ENCODE measurements at regions not wholly inside any gene's neighbourhood (a gene's known extent, or its start where the extent isn't known, plus 50 kb on each side); places are given as distances from the start of the nearest gene placed in this dataset.
"Not testable (repeated sequence)": the region's sequence is repeated elsewhere in the genome, so short reads cannot be mapped to it uniquely, and the experiment has no call there.

DNA sequence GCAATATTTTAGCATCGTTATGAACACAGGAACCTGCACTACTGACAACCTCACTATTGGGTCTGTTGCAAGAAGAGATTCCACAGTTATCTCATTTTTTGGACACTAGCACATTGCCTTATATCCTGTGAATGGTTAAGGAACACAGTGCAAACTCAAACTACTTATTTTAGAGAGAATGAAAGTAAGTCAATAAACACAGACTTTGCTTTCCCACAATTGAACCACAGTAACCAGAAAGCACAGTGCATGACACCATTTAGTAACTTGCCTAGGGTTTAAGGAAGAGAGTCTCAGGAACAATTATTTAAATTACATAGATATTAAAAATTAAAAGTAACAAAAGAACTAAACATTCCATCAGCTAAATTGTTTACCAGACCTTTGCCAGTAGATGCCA is 468.8 kb downstream of the ZWINT start:
- no peak for DNase-seq

DNA sequence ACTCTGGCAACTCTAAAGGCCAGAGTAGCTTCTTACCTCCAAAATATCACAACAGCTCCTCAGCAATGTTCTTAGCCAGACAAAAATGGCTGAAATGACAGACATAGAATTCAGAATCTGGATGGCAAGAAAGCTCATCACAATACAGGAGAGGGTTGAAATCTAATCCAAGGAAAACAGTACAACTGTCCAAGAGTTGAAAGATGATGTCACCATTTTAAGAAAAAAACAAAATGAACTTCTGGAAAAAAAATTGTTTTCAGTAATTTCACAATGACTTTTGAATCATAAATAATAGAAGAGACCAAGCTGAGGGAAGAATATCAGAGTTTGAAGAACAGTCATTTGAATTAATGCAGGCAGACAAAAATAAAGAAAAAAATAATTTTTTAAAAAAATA is 479.5 kb downstream of the ZWINT start:
- no peak for DNase-seq

DNA sequence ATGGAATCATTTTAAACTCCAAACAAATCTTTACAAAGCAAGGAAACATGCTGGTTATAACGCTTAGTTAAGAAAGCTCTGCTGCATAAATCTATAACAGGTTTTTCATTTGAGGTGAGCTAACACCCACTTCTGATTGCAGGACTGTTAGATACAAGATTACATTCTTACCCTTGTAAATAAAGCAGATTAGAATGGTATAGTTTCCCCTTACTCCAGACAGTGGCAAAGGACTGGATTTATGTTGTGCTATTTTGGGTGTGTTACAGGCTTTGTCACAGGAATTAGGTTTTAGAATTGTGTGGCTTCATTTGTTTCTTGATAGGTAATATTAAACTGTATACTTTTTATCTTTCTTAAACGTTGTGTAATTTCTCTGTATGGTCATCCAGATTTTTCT is 487.6 kb downstream of the ZWINT start:
- no peak for DNase-seq

DNA sequence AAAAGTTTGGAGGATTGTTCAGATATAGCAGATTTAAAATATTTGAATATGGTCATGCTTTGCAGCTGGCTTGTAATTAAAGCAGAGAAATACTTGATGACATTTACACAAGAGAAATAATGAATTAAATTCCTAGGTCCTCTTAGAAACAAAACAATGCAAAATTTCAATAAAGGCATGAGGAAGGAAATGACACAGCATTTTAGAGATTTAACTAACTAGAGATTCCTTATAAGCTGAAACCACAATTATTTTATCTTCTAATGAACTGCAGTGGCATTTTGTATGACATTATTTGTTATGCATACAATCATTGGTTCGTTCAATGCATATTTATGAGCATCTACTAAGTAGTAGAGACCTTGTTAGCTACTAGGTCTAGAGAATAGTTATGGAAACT is 490.9 kb downstream of the ZWINT start:
- DNase-seq, result no peak

- DNase-seq, result no peak
Observed at GRCh38 chr10:55867848-55868247, 493.2 kb downstream of the ZWINT start.

DNA sequence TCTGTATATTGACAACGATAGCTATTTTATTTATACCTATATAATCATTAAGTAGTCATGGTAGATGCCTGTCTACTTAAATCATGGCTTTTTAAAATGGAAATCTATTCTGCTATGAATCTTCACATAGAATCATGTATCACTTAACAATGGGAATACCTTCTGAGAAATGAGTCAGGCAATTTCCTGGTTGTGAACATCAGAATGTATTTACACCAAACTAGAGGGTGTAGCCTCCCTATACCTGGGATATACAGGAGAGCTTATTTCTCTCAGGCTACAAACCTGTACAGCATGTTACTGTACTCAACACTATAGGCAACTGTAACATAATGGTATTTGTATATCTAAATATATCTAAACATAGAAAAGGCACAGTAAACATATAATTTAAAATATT is 502.3 kb downstream of the ZWINT start:
- no peak for DNase-seq

GRCh38 chr10:55852900-55853299 is 508.2 kb downstream of the ZWINT start:
- DNase-seq, result no peak

DNA sequence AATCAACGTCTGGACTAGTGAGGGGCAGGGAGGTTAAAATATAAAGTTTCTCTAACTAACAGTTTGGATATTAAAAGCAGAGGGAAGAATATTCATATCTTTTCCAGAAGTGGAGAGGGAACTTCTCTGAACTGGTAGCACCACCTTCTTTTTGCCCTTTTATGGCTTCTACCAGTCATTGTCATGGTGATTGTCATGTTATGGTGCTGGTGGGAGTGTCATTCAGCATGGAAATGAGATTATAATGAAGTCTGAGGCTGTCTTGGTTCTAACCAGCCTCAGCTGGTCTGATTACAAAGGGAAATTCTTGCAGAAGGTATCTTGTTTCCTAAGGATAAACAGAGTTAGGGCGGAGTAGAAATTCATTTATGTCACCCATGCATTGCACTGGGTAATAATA is 523.8 kb downstream of the ZWINT start:
- no peak for DNase-seq

- DNase-seq, result no peak
Observed at GRCh38 chr10:55822096-55822495, 539.0 kb downstream of the ZWINT start.

DNA sequence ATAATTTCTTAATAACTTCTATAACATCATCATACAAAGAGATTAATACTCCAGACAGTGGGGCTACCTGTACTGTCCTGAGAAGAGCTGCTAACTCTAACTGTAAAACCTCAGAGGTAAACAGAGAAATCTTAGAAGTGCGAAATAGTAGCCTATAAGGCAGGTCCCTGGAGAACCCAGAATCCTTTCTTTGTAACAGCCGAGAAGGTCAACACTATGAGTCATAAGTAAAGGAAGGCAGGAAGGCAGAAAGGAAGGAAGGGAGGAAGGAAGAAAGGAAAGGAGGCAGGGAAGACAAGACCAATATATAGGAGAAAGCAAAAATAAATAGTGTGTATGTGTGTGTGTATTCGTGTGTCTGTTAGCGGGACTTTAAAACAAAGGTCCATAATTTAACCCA is 540.6 kb downstream of the ZWINT start:
- DNase-seq, result no peak

DNA sequence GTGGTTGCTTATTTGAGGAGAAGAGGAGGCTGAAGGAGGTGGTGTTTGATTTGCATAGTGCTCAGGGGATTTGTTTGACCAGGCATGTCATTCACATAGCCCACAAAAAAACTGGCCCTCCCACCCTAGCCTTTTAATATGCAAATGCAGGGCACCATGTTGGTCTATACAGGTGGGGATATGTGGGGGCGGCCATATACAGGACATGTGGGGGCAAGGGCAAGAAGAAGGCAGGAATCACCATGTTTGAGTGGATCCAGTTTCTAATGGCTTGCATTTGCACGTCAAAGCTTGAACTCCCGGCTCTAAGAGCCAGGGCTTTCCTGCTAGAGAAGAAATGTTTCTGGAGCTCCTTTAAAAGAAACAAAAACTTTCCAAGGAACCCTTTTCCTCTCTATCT is 541.0 kb downstream of the ZWINT start:
- DNase-seq, result no peak

GRCh38 chr10:55813451-55814170 is 547.4 kb downstream of the ZWINT start:
- no peak for DNase-seq

- DNase-seq, result no peak
Observed at GRCh38 chr10:55803055-55803454, 558.0 kb downstream of the ZWINT start.

DNA sequence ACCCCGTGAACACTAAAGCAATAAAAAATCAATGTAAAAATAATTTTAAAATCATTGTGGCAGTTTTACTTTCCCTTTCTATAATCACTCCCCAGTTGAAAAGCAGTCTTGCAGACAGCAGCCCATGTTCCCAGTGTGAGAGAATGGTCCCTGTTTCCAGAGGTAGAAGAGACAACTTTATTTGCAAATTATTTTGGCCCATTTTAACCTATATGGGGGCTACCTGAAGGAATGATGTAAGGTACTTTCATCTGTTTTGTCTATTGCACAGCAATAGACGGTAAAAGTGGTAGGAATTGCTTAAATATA is 559.8 kb downstream of the ZWINT start:
- DNase-seq, result no peak

GRCh38 chr10:55800602-55801352 is 560.3 kb downstream of the ZWINT start:
- no peak for DNase-seq

- DNase-seq, result no peak
Observed at GRCh38 chr10:55793024-55793423, 568.0 kb downstream of the ZWINT start.

DNA sequence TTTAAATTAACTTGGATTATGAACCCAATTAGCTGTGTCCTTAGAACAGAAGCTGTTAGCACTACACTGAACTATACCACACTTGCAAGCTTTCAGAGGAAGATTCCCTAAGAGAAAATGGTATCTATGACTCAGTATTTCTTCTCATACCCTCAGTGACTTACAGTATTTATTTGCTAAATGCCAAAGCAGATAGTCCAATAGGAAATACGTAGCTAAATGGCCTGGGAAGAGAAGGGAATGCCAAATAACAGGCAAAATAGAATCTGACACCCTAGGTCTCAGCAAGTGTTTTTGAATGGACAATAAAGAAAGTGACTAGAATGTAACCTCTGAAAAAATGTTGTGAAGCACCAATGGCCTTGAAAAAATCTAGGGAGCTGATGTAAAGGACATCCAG is 570.8 kb downstream of the ZWINT start:
- DNase-seq, result not testable (repeated sequence)

DNA sequence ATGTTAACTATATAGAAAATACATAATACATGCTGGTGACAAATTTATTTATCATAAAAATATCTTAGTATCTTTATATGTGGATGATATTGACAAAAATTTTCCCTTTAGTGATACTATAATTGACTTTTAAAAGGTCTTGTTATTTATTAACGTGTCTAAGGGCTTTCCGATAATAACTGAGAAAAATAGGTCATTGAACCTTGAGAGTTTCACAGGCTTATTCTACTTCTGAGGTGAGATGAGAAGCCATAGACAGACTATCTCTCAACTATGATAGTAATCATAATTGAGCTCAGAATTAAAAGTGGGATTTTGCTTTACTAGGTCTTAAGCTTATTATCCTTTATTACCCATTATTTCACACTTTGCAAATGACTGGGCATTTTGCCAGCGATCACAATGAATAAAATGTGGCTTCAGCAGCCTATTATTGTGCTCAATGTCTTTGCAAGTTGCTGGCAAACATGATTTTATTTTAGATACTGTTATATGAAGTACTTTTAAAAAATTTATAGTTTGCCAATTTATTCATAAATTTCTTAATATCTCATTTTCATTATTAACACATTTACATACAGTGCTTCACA is 574.5 kb downstream of the ZWINT start:
- DNase-seq, result no peak

GRCh38 chr10:55782181-55782580 is 578.9 kb downstream of the ZWINT start:
- DNase-seq, result no peak

DNA sequence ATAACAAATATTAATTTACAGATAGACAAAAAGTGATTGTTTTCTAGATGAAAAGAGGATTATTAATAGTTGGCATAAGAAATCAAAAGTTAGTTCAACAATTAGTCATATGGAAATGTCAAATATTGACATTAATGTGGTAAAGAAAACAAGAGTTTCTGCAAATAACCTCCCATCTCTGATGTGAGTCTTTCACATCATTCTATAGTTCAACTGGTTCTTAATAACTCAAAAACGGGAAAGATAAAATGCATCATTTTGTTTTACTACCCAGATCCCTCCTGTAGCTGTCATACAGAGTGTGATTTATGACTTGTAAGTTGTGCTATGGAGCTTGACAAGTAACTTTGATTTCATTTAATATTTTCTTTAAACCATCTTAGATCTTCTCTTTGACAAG is 594.8 kb downstream of the ZWINT start:
- DNase-seq, result no peak

DNA sequence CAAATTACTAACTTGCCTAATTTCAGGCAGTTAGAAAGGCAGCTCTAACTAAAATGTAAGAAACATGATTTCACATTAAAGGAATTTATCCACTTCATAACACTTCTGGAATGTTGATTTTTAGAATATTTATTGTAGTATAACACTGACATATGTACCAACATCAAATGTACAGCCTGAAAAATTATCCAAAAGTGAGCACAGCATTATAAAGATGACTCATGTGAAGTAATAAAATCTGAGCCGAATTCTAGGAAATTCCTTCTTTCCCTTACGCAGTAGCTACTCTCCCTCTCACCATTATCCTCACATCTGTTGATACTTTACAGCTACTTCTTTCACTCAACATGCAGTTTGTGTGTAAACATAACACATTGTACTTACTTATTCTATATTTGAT is 610.6 kb downstream of the ZWINT start:
- DNase-seq, result no peak

- DNase-seq, result no peak
Observed at GRCh38 chr10:55747244-55747643, 613.8 kb downstream of the ZWINT start.

DNA sequence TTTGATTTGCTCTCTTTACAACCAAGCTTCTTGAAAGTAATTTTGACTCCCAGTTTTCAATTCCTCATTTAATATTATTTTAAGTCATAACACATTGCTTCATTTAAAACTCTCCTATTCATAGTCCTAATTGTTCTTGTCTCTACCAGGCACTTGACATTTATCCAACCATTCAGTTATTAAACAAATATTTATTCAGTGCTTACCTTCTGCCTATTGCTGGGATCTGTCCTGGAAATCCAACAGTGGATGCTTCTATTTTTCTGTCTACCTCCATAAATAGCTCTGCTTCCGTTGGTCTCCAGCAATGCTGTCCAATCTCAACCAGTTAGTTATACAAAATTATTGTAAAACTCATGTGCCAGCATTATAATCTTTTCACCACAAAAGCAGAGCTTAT is 615.1 kb downstream of the ZWINT start:
- DNase-seq, result no peak

DNA sequence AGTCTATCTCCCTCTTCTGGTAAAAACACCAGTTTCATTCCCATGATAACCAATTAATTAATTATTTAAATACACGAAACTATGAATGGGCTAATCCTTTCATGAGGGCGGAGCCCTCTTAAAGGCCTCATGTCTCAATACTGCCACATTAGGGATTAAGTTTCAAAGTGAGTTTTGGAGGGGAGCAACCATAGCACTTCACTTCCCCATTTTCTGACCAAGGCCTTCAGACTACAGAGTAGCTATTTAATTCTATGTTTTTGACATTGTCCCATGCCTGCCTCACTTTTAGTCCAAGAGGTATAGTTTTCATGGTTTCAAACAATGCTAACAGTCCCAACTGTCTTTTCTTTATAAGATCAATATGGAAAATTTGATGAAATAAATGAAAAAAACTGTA is 618.6 kb downstream of the ZWINT start:
- no peak for DNase-seq

- not testable (repeated sequence) for DNase-seq
Observed at GRCh38 chr10:55740767-55741166, 620.3 kb downstream of the ZWINT start.

Data from SIG-M5 (cell line).